WI38 (cell line): ENCODE measurements at regions not wholly inside any gene's neighbourhood (a gene's known extent, or its start where the extent isn't known, plus 50 kb on each side); places are given as distances from the start of the nearest gene placed in this dataset.

Experiments
- H3K4me3 ChIP-seq: 2 replicates; pipeline ENCODE4 v1.5.1; 2011; ENCODE audit warnings: low read depth, mild to moderate bottlenecking, control low read depth, low read length
- CTCF ChIP-seq: IDR thresholded peaks from 2 replicates; pipeline ENCODE4 v1.5.1; 2012; ENCODE audit warnings: low read depth, mild to moderate bottlenecking, control low read depth, low read length

GRCh38 chr12:107558141-107558815, 127.3 kb upstream of the PWP1 start:
- H3K4me3 ChIP-seq: no peak overlapping the region
- no peak for TF ChIP-seq CTCF

GRCh38 chr12:107558816-107559382, 126.7 kb upstream of the PWP1 start:
- no peak overlapping the region for H3K4me3 ChIP-seq
- TF ChIP-seq CTCF: no peak

- TF ChIP-seq CTCF: no peak
- H3K4me3 ChIP-seq: no peak overlapping the region
Observed at GRCh38 chr12:107560165-107560898, 125.3 kb upstream of the PWP1 start.

GRCh38 chr12:107560899-107561285, 124.7 kb upstream of the PWP1 start:
- no peak overlapping the region for H3K4me3 ChIP-seq
- TF ChIP-seq CTCF: no peak

DNA sequence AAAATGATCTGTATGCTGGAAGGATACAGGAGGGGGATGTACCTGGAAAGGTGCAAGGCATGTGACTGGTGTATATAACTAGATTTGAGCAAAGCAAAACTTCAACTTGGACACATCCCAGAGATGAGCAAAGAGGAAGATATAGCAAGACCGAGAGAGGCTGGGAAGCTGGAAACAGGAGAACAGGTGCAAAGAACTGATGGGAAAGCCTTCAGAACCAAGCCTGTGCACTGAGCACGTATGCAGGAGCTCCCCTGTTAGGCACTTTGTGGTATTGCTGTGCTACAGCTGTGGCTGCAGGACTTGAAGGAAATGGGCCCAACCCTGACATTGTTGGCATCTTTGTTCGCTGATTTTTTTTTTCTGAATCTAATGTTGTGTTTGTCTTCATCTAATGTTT, 120.7 kb upstream of the PWP1 start:
- TF ChIP-seq CTCF: 0 out of 2 replicates have a peak, but pooled peaks have one; percentile 17
- no peak overlapping the region for H3K4me3 ChIP-seq

- TF ChIP-seq CTCF: no peak
- H3K4me3 ChIP-seq: no peak overlapping the region
Observed at GRCh38 chr12:107565551-107565950, 120.0 kb upstream of the PWP1 start.
